Activated naive CD4-positive, alpha-beta T cell treated with anti-CD3 and anti-CD28 coated beads for 36 hours (primary cell): ENCODE measurements at regions not wholly inside any gene's neighbourhood (a gene's known extent, or its start where the extent isn't known, plus 50 kb on each side); places are given as distances from the start of the nearest gene placed in this dataset.

ENCODE experiments used
- CTCF ChIA-PET: fragments of 350-600 bp; sonication (Branson Sonifier 250); formaldehyde crosslinking; loops from one replicate; lab custom pipeline; 2021; ENCODE audit warnings: antibody characterized with exemption; lab: Charles Lee
- DNase-seq: peaks from one replicate; pipeline ENCODE4 v3.0.0-alpha.2; 2020
- H3K27ac Mint-ChIP-seq: one replicate; pipeline ENCODE4 v1.8.0; 2021; ENCODE audit warnings: mild to moderate bottlenecking, mixed read lengths
- H3K27me3 Mint-ChIP-seq: one replicate; pipeline ENCODE4 v1.8.0; 2021; ENCODE audit warnings: low read depth, mixed read lengths
- H3K36me3 Mint-ChIP-seq: one replicate; pipeline ENCODE4 v1.8.0; 2021; ENCODE audit warnings: low read depth, mixed read lengths
- H3K4me1 Mint-ChIP-seq: one replicate; pipeline ENCODE4 v1.8.0; 2021; ENCODE audit warnings: low read depth, mixed read lengths
- H3K4me3 Mint-ChIP-seq: one replicate; pipeline ENCODE4 v1.8.0; 2021; ENCODE audit warnings: mild to moderate bottlenecking, moderate library complexity, mixed read lengths
- H3K9me3 Mint-ChIP-seq: one replicate; pipeline ENCODE4 v1.8.0; 2021; ENCODE audit warnings: mixed read lengths
- intact Hi-C: fragments of 100-400 bp; cut with micrococcal nuclease; formaldehyde crosslinking; loops from one replicate; pipeline ENCODE4 v1.15.1; 2023

GRCh38 chr12:28601570-28602058 is 411.4 kb downstream of the CCDC91 start:
- Mint-ChIP-seq H3K9me3 (no peaks in the 10 kb centered on the region), H3K4me1 (no peaks in the 10 kb centered on the region), H3K27ac (no peak overlapping the region), H3K4me3 (no peak overlapping the region), H3K27me3 (no peaks in the 10 kb centered on the region), H3K36me3 (no peaks in the 10 kb centered on the region)
- intact Hi-C loops = no loop called here
- CTCF ChIA-PET = no interaction called here
- no peak for DNase-seq

DNA sequence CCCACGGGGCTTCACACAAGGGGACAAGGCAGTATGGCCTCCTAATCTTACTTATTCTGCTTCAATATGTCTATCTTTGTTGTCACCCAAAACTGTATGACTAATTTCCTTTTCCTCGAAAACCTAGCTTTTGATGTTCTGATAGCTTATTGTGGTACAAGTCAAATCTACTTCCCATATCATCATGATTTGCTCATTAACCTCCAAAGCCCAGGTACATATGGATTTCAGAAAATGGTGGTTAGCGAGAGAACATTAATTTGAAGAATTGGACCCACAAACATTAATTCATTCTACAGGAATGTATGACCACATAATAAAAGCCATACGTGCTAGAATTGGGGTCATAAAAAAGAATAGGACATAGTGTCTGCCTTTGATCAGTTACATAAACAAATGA is 412.5 kb downstream of the CCDC91 start:
- peaks cover 8% of the 10 kb centered on the region for H3K9me3 Mint-ChIP-seq
- H3K4me1 Mint-ChIP-seq = no peaks in the 10 kb centered on the region
- intact Hi-C loops = no loop called here
- no peak for DNase-seq
- H3K4me3 Mint-ChIP-seq = no peak overlapping the region
- H3K27ac Mint-ChIP-seq = no peak overlapping the region
- no peaks in the 10 kb centered on the region for H3K27me3 Mint-ChIP-seq
- peaks cover 3% of the 10 kb centered on the region for H3K36me3 Mint-ChIP-seq
- CTCF ChIA-PET = no interaction called here

DNA sequence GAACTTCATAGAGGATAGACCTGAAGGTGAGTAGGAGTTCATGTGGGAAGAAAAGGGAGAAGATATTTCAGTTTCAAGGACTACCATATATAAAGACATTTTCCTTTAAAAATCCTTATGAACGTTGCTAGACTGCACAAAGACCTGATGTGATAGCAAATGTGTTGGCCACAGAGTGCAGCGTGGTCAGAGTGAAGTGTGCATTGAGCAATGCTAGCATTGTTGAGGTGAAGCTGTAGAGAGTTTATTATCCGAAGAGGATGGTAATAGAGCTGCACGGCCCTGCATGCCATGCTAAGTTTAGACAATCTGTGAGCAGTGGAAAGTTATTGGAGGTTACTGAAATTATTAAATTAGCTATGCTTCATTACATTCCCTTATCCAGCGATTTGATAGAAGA is 413.0 kb downstream of the CCDC91 start:
- CTCF ChIA-PET = no interaction called here
- peaks cover 9% of the 10 kb centered on the region for H3K9me3 Mint-ChIP-seq
- intact Hi-C loops = no loop called here
- peaks cover 3% of the 10 kb centered on the region for H3K36me3 Mint-ChIP-seq
- no peaks in the 10 kb centered on the region for H3K27me3 Mint-ChIP-seq
- no peaks in the 10 kb centered on the region for H3K4me1 Mint-ChIP-seq
- no peak overlapping the region for H3K27ac Mint-ChIP-seq
- DNase-seq = no peak
- no peak overlapping the region for H3K4me3 Mint-ChIP-seq

GRCh38 chr12:28603801-28604200 is 413.5 kb downstream of the CCDC91 start:
- Mint-ChIP-seq H3K9me3 (peaks cover 9% of the 10 kb centered on the region), H3K4me3 (no peak overlapping the region), H3K27ac (no peak overlapping the region), H3K4me1 (no peaks in the 10 kb centered on the region), H3K27me3 (no peaks in the 10 kb centered on the region), H3K36me3 (peaks cover 3% of the 10 kb centered on the region)
- no peak for DNase-seq
- CTCF ChIA-PET = no interaction called here
- intact Hi-C loops = no loop called here

GRCh38 chr12:28604240-28604639 is 414.0 kb downstream of the CCDC91 start:
- Mint-ChIP-seq H3K36me3 (peaks cover 3% of the 10 kb centered on the region), H3K27me3 (no peaks in the 10 kb centered on the region), H3K9me3 (peaks cover 9% of the 10 kb centered on the region), H3K4me3 (no peak overlapping the region), H3K4me1 (no peaks in the 10 kb centered on the region), H3K27ac (no peak overlapping the region)
- DNase-seq = no peak
- intact Hi-C loops = no loop called here
- CTCF ChIA-PET = no interaction called here

DNA sequence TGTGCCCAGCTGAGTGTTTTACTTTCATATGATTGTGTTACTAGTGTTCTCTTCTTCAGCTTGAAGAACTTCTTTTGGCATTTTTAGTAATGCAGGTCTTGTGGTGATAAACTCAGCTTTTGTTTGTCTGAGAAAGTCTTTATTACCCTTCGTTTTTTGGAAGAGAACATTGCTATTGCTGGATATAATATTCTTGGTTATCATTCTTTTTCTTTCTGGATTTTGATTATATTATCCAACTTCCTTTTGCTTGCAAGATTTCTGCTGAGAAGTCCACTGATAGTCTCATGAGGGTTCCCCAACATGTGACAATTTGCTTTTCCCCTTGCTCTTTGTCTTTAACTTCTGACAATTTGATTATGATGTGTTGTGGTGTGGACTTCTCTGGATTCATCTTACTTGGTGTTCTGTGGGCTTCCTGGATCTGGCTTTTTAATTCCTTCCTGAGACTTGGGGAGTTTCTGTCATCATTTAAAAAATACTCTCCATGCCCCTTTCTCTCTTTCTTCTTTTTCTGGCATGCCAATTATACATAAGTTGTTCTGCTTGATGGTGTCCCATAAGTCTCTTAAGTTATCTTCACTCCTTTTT is 416.8 kb downstream of the CCDC91 start:
- intact Hi-C loops = no loop called here
- H3K4me1 Mint-ChIP-seq = no peaks in the 10 kb centered on the region
- H3K36me3 Mint-ChIP-seq = peaks cover 3% of the 10 kb centered on the region
- CTCF ChIA-PET = interaction anchor here (0.6 kb wide), 1 partner anchor 622 kb away, joined by 3 read pairs; no protein-coding TSS in a partner anchor
- H3K4me3 Mint-ChIP-seq = no peak overlapping the region
- H3K27me3 Mint-ChIP-seq = peaks cover 7% of the 10 kb centered on the region
- peaks cover 9% of the 10 kb centered on the region for H3K9me3 Mint-ChIP-seq
- DNase-seq = no peak
- no peak overlapping the region for H3K27ac Mint-ChIP-seq

GRCh38 chr12:28610401-28611114 is 420.3 kb downstream of the CCDC91 start:
- Mint-ChIP-seq H3K9me3 (peaks cover 9% of the 10 kb centered on the region), H3K27me3 (peaks cover 24% of the 10 kb centered on the region), H3K4me1 (no peaks in the 10 kb centered on the region), H3K27ac (no peak overlapping the region), H3K36me3 (peaks cover 3% of the 10 kb centered on the region), H3K4me3 (no peak overlapping the region)
- DNase-seq = no peak
- CTCF ChIA-PET = no interaction called here
- intact Hi-C loops = no loop called here

- Mint-ChIP-seq H3K4me3 (no peak overlapping the region), H3K36me3 (peaks cover 3% of the 10 kb centered on the region), H3K27me3 (peaks cover 24% of the 10 kb centered on the region), H3K9me3 (peaks cover 9% of the 10 kb centered on the region), H3K4me1 (no peaks in the 10 kb centered on the region), H3K27ac (no peak overlapping the region)
- CTCF ChIA-PET = no interaction called here
- intact Hi-C loops = no loop called here
- DNase-seq = no peak
These were observed 420.8 kb downstream of the CCDC91 start for GRCh38 chr12:28611115-28611435.

- no peaks in the 10 kb centered on the region for H3K4me1 Mint-ChIP-seq
- no peak overlapping the region for H3K4me3 Mint-ChIP-seq
- peaks cover 24% of the 10 kb centered on the region for H3K27me3 Mint-ChIP-seq
- no peak overlapping the region for H3K27ac Mint-ChIP-seq
- intact Hi-C loops = no loop called here
- CTCF ChIA-PET = no interaction called here
- H3K9me3 Mint-ChIP-seq = peaks cover 9% of the 10 kb centered on the region
- H3K36me3 Mint-ChIP-seq = peaks cover 3% of the 10 kb centered on the region
- DNase-seq = no peak
These were observed 421.2 kb downstream of the CCDC91 start for GRCh38 chr12:28611449-28611848.

GRCh38 chr12:28618171-28618570 is 427.9 kb downstream of the CCDC91 start:
- Mint-ChIP-seq H3K27ac (no peak overlapping the region), H3K4me1 (no peaks in the 10 kb centered on the region), H3K36me3 (no peaks in the 10 kb centered on the region), H3K9me3 (no peaks in the 10 kb centered on the region), H3K4me3 (no peak overlapping the region), H3K27me3 (peaks cover 18% of the 10 kb centered on the region)
- no peak for DNase-seq
- CTCF ChIA-PET = no interaction called here
- intact Hi-C loops = no loop called here

DNA sequence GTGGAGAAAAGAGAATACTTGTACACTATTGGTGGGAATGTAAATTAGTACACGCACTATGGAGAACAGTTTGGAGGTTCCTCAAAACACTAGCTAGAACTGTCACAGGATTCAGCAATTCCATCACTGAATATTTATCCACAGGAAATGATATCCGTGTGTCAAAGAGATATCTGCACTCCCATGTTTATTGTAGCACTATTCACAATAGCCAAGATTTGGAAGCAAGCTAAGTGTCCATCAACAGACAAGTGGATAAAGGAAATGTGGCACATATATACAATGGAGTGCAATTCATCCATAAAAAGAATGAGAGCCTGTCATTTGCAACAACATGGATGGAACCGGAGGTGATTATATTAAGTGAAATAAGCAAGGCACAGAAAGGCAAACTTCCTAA is 428.5 kb downstream of the CCDC91 start:
- intact Hi-C loops = no loop called here
- CTCF ChIA-PET = no interaction called here
- Mint-ChIP-seq H3K36me3 (no peaks in the 10 kb centered on the region), H3K4me3 (no peak overlapping the region), H3K9me3 (no peaks in the 10 kb centered on the region), H3K27ac (no peak overlapping the region), H3K27me3 (peaks cover 13% of the 10 kb centered on the region), H3K4me1 (no peaks in the 10 kb centered on the region)
- DNase-seq = no peak

DNA sequence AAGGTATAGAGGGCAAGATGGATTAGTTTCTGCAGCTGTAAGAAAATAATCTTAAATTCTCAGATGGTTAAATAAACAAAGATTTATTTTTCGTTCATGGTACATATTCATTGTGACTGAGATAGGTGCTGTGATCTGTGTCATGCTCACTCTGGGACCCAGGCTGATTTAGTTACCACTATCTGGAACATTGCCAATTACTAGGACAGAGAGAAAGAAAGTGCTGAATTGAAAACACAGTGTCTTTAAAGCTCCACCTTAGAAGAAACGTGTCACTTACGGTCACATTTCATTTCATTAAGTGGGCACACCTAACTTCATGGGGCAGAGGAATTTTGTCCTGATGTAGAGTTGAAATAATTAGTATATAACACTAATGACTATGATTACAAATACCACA is 430.0 kb downstream of the CCDC91 start:
- Mint-ChIP-seq H3K27ac (no peak overlapping the region), H3K27me3 (peaks cover 6% of the 10 kb centered on the region), H3K4me3 (no peak overlapping the region), H3K9me3 (no peaks in the 10 kb centered on the region), H3K36me3 (no peaks in the 10 kb centered on the region), H3K4me1 (no peaks in the 10 kb centered on the region)
- no peak for DNase-seq
- intact Hi-C loops = no loop called here
- CTCF ChIA-PET = no interaction called here

GRCh38 chr12:28622406-28622805 is 432.1 kb downstream of the CCDC91 start:
- no peak overlapping the region for H3K27ac Mint-ChIP-seq
- no peaks in the 10 kb centered on the region for H3K36me3 Mint-ChIP-seq
- CTCF ChIA-PET = no interaction called here
- intact Hi-C loops = no loop called here
- H3K27me3 Mint-ChIP-seq = peaks cover 3% of the 10 kb centered on the region
- no peaks in the 10 kb centered on the region for H3K9me3 Mint-ChIP-seq
- no peak for DNase-seq
- H3K4me3 Mint-ChIP-seq = no peak overlapping the region
- H3K4me1 Mint-ChIP-seq = no peaks in the 10 kb centered on the region
